ENCODE measurements at regions not wholly inside any gene's neighbourhood (a gene's known extent, or its start where the extent isn't known, plus 50 kb on each side); places are given as distances from the start of the nearest gene placed in this dataset.
"Not testable (repeated sequence)": the region's sequence is repeated elsewhere in the genome, so short reads cannot be mapped to it uniquely, and the experiment has no call there.

DNA sequence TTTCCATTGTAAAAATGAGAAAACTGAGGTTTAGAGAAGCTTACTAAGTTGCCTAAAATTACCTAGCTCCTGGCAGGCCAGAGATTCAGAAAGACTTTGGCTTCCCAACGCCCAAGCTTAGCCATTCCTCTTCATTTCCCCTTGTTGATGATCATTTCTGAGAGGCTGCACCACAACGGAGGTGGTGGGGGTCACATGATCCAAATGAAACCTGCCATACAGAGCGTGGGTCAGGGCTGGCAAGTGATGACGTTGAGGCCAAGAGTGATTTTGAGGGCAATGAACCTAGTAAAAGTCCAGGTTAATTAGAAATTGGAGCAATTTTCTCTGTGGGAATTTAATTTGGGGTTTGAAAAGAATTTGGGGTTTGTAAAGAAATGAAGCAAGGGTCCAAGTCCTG, 109.9 kb downstream of the TMEM182 start:
- no peak for DNase-seq

DNA sequence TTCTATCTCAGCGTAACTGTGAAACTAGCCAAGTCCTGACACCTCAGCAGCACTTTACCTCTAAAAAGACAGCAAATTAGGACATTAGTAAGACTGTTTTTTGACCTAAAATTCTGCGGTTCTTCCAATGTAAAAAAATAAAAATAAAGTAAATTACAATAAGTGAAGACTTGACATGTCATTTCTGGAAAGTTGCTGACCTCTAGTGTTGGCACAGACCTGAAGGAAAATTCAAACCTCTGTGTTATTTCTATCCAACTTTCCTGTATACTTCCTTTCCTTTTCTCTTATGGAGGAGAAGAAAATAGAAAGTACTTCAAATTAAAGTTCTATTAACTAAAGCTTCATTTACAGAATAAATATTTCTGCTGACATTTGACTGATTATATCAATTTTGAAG, 110.6 kb downstream of the TMEM182 start:
- no peak for DNase-seq

DNA sequence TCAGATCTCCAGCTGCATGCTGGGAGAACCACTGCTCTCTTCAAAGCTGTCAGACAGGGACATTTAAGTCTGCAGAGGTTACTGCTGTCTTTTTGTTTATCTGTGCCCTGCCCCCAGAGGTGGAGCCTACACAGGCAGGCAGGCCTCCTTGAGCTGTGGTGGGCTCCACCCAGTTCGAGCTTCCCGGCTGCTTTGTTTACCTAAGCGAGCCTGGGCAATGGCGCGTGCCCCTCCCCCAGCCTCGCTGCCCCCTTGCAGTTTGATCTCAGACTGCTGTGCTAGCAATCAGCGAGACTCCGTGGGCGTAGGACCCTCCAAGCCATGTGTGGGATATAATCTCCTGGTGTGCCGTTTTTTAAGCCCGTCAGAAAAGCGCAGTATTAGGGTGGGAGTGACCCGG, 117.7 kb downstream of the TMEM182 start:
- not testable (repeated sequence) for DNase-seq

DNA sequence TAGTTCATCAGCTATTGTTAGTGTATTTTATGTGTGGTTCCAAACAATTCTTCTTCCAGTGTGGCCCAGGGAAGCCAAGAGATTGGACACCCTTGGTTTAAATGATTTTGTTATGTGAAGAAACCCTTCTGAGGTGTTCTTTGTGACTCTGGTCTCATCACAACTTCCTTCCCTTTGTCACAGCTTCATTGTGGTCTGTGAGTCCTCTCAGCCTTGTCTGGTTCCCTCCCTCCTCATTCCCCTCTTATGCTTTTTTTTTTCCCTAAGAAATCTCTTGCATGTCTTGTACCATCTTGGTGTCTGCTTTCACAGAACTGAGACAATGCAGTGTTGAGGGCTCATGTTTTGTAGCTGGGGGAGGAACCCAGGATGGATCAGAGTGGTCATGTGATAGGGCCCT, 118.9 kb downstream of the TMEM182 start:
- no peak for DNase-seq

DNA sequence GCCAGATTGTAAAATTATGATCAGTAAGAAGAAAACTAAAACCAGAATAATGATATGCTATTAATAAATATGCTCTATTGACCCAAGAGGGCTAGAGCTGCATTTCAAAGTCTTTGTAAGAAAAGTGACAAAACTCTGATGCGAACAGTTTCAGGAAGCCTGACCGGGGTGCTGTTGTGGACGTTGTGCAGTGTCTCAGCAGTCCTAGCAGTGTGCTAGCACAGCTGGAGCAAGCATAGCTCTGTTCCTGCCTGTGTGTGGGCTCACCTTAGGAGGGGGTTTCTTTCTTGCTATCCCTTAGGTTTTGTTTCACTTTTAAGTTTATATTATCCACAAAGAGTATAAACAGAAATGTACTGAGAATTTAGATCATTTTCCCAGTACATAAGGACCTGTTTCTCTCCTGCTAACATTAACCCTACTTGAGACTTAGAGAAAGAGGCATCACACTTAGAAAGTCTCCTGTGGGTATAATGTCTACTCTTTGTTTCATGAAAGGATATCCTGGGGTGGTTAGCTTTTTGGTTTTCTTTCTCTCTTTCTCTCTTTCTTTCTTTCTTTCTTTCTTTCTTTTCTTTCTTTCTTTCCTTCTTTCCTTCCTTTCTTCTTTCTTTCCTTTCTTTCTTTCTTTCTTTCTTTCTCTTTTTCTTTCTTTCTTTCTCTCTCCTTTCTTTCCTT, 124.5 kb downstream of the TMEM182 start:
- DNase-seq, result no peak

DNA sequence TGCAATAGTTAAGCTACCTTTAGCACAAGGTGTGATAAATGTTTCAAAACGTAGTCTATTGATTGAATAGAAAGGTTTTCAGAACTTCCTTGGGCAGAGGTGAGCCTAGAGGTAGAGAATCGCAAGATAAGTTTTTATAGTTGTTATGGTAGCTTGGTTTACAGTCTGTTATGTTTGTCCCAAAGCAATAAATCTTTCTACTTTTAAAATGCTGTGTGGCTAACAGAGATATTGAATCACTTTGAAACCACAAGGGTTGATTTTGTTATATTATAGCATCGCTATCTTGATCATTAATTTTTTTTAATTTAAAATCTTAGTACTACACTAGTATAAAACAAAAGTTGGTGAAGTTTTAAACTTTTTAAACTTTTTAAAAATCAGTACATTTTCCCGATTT, 126.7 kb downstream of the TMEM182 start:
- no peak for DNase-seq

DNA sequence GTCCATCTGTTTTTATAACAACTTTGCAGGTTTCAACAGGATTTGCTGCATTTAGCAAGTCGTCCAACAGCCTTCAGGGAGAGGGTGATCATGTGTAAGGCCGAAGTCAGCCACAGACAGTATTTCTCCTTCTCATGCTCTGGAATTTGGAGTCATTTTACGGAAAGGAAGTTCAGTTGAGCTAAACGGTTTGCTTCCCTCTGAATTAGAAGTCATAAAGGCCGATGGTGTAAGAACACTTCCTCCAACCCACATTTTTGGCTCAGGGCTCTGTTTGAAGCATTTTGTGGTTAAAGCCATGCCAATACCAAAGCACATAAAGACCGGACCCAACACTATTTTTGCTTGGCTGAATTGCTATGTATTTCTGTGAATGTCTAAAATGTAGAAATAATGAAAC, 129.5 kb downstream of the TMEM182 start:
- DNase-seq, result no peak

DNA sequence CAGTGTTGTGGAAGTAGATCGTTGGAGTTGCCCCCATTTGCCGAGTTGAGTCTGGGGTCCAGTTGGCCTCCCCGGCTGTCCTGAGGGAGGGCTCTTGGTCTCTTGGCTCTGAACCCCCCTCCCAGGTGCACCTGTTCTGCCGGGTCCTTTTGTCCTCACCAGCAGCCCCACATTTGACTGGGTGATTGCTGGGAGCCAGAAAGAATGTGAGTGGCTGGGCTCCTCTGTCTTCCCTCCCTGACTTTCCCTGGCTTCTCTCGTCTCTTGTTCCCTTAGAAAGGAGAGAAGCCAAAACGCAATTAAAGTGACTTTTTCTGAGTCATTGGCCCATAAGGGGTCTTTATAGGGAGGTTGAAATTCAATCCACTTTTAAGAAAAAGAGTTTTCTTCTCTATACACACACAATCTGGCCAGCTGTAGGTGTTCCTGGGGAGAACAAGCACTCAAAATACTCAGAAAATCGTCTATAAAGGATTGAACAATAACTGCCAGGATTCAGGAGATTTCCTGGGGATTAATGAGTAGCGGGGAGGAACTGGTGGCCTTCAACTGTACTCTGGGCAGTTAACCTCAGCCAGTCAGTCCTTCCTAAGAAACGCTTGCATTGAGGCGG, 131.0 kb downstream of the TMEM182 start:
- no peak for DNase-seq

DNA sequence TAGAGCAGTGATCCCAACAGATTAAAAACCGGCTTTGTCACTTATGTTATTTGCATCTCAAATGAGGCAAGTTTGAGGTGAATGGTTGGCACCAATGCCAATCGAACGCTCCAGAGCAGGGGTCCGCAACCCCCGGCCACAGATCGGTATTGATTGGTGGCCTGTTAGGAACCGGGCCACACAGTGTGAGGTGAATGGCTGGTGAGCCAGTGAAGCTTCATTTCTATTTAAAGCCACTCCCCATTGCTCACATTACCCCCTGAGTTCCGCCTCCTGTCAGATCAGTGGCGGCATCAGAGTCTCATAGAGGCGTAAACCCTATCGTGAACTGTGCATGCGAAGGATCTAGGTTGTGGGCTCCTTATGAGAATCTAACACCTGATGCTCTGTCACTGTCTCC, 132.0 kb downstream of the TMEM182 start:
- no peak for DNase-seq

DNA sequence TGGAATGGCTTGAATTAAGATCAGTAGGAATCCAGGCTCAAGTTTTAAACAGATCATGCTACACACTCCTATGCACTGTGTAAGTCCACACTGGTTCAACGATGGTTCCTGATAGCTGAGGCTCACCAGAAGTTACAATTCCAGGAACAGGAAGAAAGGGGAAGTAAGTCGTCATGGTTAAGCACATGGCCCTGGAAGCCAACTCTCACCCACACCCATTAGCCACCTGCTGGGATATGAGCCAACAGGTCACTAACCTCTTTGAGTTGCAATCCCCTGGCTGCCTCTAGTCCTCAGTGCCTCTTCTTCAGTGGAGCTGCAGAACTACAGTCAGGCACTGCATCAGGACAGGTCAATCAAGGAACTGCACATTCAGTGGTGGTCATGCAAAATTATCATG, 133.5 kb downstream of the TMEM182 start:
- DNase-seq, result no peak

DNA sequence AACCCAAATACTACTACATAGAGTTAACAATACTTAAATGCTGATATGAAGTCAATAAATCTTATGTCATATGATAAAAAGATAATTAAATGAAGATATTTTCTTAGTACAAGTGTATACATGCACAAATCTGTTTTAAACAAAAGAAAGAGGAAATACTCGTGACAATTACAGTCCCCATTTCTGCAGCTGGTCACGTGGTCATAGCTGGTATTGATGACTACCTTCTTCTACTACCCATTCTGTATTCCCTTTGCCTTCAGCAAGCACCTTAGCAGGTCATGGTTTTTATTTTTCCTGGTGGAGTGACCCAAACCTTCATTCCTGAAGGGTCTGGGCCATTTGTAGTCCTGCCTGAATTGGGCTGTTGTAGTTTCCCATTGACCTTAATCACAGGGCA, 147.4 kb downstream of the TMEM182 start:
- not testable (repeated sequence) for DNase-seq

DNA sequence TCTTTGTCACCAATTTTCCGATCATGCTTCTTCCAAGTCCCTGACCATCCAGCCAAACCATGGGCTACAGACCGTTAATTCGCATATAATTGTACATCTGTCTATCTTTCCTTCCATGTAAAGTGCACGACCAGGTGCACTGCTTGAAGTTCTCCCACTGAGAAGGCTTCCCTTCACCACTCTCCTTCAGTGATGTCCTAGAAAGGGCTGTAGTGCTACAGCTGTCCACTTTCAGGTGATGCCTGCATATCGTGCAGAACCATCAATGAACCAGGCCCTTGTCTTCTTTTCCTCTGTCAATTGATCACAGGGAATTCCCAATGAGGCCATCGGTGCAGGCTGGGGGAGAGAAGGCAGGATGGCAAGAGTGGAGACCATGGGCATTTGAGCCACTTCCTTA, 148.9 kb downstream of the TMEM182 start:
- DNase-seq, result no peak

DNA sequence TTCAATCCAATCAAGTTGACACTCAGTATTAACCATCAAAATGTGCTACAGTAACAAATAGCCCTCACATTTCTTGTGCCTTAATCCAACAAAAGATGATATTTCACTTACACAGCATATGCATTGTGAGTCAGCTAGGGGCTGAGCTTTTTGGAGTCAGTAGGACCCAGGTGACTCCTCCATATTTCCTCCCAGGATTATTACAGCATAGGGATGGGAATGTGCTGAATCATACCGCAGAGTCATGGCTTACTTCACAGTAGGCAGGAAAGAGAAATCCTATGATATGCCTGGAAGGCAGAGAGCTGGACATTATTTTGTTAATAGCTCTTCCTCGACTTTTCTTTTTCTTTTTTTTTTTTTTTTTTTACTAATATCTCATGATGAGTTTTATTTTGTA, 153.3 kb downstream of the TMEM182 start:
- DNase-seq, result no peak

DNA sequence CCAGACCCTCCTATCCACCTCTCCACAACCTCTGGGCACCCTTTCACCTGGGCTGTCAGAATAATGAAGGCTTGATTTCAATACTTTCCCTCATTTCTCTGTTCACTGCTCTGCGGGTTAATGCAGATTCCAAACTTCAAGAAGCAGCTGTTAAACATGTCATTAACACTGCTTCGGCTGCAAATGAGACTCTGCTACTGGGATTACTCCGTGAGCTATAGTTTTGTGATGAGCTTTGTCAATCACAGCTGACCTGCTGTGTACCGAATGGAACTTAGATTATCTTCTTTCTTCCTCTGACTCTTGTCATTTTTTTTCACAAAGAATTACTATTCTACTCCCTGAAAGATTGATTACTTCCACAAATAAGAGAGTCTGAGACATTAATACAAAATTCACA, 160.5 kb downstream of the TMEM182 start:
- DNase-seq, result no peak

DNA sequence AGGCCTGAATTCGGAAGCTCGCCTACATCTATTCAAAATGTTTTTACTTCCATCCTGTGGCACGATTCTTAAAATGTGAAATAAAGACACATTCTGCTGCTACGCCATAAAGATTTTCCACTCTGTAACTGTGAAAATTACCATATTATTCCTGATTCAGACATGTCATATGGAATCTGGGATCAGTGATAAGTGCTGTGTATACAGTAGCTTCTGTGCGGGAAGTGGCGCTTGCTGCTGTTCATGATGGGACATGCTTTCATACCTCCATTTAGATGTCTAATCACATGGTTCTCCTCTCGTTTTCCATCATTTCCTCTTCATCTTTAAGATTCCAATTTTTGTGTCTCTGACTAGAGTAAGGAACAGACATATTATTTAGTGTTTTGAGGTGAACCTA, 163.2 kb downstream of the TMEM182 start:
- no peak for DNase-seq

DNA sequence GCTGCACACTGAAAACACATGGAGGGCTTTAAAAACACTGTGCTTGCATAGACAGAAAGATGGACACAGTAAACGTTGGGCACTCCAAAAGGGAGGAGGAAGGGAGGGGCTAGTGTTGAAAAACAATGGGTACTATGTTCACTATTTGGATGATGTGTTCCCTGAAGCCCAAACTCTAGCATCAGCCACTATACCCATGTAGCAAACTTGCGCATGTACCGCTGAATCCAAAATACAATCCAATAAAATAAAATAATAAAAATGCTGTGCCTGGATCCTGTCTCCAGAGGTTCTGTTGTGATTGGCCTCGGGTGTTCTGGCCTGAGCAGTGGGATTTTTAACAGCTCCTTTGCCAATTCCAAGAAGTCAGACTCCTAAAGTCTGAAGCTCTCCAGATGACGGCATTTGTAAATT, 166.0 kb downstream of the TMEM182 start:
- DNase-seq, result no peak

DNA sequence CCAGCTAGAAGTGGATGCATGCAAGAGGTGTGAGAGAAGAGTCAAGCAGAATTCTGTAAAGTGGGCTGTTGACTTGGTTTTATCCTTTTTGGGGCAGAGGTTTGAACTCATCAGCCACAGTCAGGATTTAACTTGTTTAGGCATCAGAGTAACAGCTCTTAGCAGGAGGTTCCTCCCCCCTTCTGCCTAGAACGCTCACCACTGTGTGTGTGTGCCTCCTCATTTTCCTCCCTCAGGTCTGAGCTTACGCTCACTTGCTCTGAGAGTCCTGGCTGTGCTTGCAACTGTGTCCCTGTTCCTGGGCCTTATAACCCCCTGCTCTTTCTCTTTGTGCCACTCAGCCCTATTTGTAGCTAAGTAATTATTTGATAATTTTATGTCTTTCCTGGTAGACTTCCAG, 167.9 kb downstream of the TMEM182 start:
- no peak for DNase-seq

DNA sequence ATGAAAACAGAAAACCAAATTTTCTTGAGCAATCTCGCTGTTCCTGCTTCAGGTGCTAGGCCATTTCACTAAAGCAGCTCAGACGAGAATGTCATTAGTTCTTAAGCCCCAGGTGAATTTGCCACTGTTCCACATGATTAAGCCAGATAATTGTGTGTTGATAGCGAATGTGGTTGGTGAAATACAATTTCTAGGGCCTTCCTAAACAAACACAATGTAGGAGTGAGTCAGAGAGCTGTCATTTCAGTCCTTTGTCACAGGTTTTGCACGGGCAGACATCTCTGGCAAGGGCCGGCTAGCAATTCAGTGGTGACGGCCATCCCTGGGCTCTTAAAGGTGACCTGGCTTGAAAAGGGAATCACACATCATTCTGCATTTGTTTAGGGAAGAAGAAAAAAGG, 170.7 kb downstream of the TMEM182 start:
- DNase-seq, result no peak

DNA sequence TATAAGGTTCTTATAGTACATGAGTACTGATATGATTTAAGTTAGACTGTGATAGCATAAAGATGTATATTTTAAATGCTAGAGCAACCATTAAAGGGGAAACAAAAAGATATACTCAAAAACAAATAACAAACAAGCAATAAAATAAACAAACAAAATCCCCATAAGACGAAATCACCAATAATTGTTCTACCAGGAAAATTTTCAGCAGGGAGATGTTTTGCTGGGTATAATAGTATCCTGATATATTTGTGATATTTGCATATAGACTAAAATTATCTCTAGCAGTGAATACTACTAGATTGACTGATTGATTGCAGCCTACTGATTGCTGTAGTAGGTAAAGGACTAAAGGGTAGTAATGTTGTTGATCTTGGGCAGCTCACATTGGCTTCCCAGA, 177.4 kb downstream of the TMEM182 start:
- DNase-seq, result no peak

DNA sequence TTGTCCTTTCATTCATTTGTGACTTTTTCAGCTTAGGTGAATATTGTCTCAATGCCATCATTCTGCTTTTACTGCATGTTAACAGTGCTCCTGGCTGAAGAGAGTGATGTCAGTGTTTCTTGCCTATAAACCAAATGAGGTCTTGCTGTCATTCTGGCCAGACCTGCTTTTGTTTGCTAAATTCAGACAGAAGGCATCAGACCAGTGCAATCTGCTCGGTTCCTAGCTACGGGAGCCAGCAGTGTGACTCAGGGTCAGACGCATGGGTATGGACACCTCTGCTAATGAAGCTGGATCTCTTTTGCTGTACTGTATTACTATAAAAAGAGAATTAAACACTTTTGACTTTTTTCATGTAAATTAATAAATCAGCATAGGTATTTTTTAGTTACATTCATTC, 178.9 kb downstream of the TMEM182 start:
- no peak for DNase-seq

DNA sequence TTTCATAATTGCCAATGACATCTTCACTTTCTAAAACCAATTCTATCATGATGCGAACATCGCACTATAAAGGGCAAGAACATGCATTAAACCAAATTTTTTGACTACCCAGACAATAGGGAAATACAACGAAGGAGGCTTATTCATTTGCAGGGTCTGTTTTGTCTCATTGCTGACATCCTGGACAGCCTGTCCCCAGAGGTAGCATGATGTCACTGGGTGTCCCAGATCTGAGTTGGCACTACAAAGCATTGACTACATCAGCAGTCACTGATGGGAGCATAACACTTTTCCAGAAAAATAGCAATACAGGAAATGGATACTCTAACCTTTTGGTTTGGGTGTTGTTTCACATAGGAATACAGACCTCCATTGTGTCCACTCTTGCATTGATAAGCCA, 180.3 kb downstream of the TMEM182 start:
- DNase-seq, result no peak

DNA sequence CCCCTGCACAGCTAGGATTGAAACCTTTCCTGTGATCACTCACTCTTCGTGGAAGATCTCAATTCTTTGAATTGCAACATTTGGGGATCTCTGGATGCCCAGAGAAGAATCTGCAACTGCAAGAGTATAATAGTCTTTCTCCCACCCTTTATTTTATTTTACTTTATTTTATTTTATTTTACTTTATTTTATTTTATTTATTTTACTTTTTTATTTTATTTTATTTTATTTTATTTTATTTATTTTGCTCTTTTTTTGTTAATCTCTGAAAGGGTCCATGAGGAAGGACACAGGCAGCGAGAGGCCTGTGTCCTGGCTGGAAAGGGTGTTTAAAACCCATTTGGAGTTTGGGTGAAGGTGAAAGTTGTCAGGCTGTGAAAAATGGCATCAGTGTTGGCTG, 181.4 kb downstream of the TMEM182 start:
- DNase-seq, result no peak

DNA sequence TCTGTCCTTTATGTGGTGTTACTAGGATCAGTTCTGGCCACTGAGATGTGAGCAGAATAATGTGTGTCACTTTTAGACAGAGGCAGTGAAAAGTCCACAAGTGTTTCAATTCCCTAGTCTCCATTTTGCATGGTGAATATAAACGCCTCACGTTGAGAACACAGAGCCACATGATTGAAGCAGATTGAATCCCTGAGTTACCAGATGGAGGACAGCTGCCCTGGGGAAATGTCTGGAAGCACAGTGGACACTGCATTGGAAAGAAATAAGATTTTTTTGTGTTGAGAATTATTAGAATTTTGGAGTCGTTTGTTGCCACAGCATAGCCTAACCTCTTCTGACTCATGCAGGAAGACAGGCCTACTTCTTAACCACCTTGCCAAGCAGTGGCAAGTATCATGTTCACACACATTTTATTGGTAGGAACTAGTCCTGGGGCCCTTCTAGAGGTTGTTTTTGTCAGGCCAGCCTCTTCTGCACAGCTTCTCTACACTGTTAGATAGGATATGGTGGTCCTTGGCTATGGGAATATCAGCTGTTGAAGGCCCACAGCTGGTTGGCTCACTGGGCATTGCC, 188.6 kb downstream of the TMEM182 start:
- DNase-seq, result no peak

DNA sequence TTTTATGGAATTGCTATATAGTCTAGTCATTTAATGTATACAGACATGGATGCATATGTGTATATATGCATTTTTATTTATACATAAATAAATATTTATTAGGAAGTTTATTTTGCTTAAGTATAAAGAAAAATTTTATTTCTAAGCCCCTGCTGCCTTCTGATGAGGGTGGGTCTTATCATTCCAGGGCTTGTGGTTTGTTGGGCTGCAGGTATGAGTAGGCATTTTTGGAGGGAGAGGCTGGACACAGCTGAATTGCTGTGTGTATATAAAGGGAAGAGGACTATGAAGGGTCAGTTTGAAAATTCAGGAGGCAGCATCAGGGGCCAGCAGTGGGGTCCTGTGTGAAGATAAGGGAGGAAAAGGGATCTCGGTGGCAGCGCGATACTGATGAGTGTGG, 189.4 kb downstream of the TMEM182 start:
- DNase-seq, result no peak

DNA sequence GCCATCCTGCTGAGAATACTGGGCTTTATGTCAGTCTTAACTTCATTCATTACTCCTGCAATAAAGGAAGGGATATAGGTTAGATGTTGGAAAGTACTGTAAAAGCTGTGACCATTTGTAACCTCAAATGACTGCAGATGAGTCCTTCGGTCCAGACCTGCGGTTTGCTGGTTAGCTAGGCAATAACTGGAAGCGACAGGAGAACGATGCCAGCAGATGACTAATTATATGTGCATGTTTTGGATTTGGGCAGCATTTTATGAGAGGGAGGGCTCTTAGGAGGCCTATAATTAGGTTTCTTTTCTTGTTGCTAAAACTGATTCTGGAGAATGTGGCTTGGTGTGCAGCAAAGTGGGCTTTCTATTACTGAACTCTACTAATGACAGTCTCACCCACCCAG, 205.6 kb downstream of the TMEM182 start:
- peak; percentile 32 for DNase-seq

All from GOT3 (cell line).